ENCODE measurements at regions not wholly inside any gene's neighbourhood (a gene's known extent, or its start where the extent isn't known, plus 50 kb on each side); places are given as distances from the start of the nearest gene placed in this dataset.
"Not testable (repeated sequence)": the region's sequence is repeated elsewhere in the genome, so short reads cannot be mapped to it uniquely, and the experiment has no call there.

DNA sequence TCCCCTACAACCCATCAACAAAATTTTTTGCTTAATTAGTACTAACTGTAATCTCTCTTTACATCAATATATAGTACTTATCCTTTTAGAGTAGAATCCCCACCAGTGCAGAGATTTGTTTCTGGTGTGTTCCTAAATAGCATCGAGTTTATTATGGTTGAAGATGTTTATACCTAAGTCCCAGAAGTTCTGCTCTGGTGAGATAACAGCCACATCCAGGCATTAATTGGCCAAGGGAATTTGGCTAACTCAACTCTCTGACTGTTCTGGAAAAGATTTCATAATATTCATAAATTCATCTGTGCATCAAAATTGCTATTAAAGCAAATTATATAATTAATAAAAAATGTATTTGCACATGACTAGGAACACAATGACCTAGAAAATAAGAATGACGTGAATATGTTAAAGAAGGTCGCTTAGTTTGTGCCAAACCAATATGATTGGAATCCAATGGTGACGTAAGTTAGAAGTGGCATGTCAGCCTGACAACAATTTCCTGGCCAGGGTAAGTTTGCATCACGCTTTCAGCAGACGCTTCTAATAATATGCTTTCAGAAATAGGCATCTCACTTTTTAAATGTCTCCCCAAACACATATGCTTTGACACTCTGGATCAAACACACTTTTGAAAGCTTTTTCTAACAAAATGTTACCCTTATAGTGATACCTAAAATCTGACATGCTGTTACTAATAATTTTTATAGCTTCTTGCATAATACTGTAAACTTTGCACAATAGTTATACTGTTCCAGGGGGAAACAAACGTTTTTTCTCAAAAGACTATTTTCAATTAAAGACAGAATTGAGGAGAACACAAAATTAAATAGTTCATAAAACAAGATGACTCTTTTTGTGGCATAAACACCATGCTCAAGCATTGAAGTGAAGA lies 236.7 kb downstream of the TENT5A start:
- no peak overlapping the region for H3K4me3 ChIP-seq (ENCODE audit: low read depth, low read length)
- no peak for DNase-seq (ENCODE audit: low read depth)
- TF ChIP-seq, protein P1, sequence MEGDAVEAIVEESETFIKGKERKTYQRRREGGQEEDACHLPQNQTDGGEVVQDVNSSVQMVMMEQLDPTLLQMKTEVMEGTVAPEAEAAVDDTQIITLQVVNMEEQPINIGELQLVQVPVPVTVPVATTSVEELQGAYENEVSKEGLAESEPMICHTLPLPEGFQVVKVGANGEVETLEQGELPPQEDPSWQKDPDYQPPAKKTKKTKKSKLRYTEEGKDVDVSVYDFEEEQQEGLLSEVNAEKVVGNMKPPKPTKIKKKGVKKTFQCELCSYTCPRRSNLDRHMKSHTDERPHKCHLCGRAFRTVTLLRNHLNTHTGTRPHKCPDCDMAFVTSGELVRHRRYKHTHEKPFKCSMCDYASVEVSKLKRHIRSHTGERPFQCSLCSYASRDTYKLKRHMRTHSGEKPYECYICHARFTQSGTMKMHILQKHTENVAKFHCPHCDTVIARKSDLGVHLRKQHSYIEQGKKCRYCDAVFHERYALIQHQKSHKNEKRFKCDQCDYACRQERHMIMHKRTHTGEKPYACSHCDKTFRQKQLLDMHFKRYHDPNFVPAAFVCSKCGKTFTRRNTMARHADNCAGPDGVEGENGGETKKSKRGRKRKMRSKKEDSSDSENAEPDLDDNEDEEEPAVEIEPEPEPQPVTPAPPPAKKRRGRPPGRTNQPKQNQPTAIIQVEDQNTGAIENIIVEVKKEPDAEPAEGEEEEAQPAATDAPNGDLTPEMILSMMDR (IDR thresholded peaks at IDR 0.05; ENCODE audit: insufficient read depth, low read depth, low read length, missing control alignments): no peak

- not testable (repeated sequence) for H3K4me3 ChIP-seq (ENCODE audit: low read depth, low read length); DNase-seq (ENCODE audit: low read depth)
Measured at GRCh38 chr6:81514195-81514594, 238.3 kb downstream of the TENT5A start.

- no peak overlapping the region for H3K4me3 ChIP-seq (ENCODE audit: low read depth, low read length)
- no peak for DNase-seq (ENCODE audit: low read depth)
- TF ChIP-seq, protein P1 (IDR thresholded peaks at IDR 0.05; ENCODE audit: insufficient read depth, low read depth, low read length, missing control alignments): no peak
Measured at GRCh38 chr6:81511423-81511822, 241.1 kb downstream of the TENT5A start.

GRCh38 chr6:81495999-81496398 lies 256.5 kb downstream of the TENT5A start:
- TF ChIP-seq, protein P1 (IDR thresholded peaks at IDR 0.05; ENCODE audit: insufficient read depth, low read depth, low read length, missing control alignments): no peak
- no peak for DNase-seq (ENCODE audit: low read depth)
- H3K4me3 ChIP-seq (ENCODE audit: low read depth, low read length): no peak overlapping the region

- H3K4me3 ChIP-seq (ENCODE audit: low read depth, low read length): no peak overlapping the region
- no peak for DNase-seq (ENCODE audit: low read depth)
- TF ChIP-seq, protein P1 (IDR thresholded peaks at IDR 0.05; ENCODE audit: insufficient read depth, low read depth, low read length, missing control alignments): no peak
Measured at GRCh38 chr6:81491454-81492101, 260.9 kb downstream of the TENT5A start.

DNA sequence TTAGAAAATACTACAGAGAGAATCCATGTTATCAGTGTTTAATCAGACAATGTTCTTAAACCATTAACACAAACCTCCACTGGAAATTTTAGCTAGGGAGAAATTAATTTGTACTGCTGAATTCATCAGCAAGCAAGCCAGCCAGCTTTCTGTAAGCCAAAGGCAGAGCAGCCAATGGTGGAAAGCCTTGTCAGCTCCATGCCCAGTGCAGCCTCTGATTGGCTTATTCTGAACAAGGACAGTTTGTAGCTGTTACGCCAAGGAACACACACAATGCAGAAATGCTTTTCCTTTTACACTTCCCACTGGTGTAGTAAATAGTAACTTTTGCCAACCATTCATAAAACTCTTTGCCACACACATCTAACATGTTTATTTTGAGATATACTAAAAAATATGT lies 265.0 kb downstream of the TENT5A start:
- DNase-seq (ENCODE audit: low read depth): no peak
- TF ChIP-seq, protein P1 (IDR thresholded peaks at IDR 0.05; ENCODE audit: insufficient read depth, low read depth, low read length, missing control alignments): no peak
- no peak overlapping the region for H3K4me3 ChIP-seq (ENCODE audit: low read depth, low read length)

DNA sequence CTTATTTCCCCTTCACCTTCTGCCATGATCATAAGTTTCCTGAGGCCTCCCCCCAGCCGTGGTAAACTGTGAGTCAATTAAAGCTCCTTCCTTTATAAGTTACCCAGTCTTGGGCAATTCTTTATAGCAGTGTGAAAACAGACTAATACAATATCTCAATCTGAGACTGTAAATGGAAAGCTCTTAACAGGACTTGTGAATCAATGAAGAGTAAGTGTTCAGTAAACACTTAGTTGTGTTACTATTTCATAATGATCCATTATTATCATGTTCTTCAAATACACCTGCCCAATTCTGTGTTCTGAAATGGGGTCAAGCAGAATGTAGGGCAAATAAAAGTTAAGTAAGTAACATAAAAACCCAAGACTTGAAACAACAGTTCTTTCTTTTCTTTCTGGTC lies 266.2 kb downstream of the TENT5A start:
- no peak for DNase-seq (ENCODE audit: low read depth)
- TF ChIP-seq, protein P1 (IDR thresholded peaks at IDR 0.05; ENCODE audit: insufficient read depth, low read depth, low read length, missing control alignments): no peak
- H3K4me3 ChIP-seq (ENCODE audit: low read depth, low read length): no peak overlapping the region
